Calu3 (cell line): ENCODE measurements at regions not wholly inside any gene's neighbourhood (a gene's known extent, or its start where the extent isn't known, plus 50 kb on each side); places are given as distances from the start of the nearest gene placed in this dataset.
A peak's percentile ranks its signal among the peaks of the same experiment; 100 is the strongest.

ENCODE experiments used
- BruUV-seq: library from RNA; stranded (reverse); fragments of 400-500 nt; replicated peaks from 2 replicates; lab custom pipeline; 2021; lab: Mats Ljungman, UMichigan
- CTCF ChIA-PET: fragments of 300-600 bp; sonication (Branson Sonifier 250); formaldehyde crosslinking; loops from one replicate; lab custom pipeline; 2022; ENCODE audit warnings: antibody characterized with exemption; lab: Charles Lee
- DNase-seq: peaks from one replicate; pipeline ENCODE4 v3.0.0; 2022
- H3K27ac Mint-ChIP-seq: one replicate; pipeline ENCODE4 v1.8.0; 2022; ENCODE audit warnings: mixed read lengths; ENCODE audit not compliant: unreplicated experiment
- H3K27me3 Mint-ChIP-seq: one replicate; pipeline ENCODE4 v1.8.0; 2022; ENCODE audit warnings: mixed read lengths; ENCODE audit not compliant: unreplicated experiment
- H3K36me3 Mint-ChIP-seq: one replicate; pipeline ENCODE4 v1.8.0; 2022; ENCODE audit warnings: mild to moderate bottlenecking, moderate library complexity, mixed read lengths; ENCODE audit not compliant: insufficient read depth, unreplicated experiment
- H3K4me1 Mint-ChIP-seq: one replicate; pipeline ENCODE4 v1.8.0; 2022; ENCODE audit warnings: mild to moderate bottlenecking, low read depth, mixed read lengths; ENCODE audit not compliant: unreplicated experiment
- H3K4me3 Mint-ChIP-seq: one replicate; pipeline ENCODE4 v1.8.0; 2022; ENCODE audit warnings: mild to moderate bottlenecking, low read depth, moderate library complexity, mixed read lengths; ENCODE audit not compliant: unreplicated experiment
- H3K9me3 Mint-ChIP-seq: one replicate; pipeline ENCODE4 v1.8.0; 2022; ENCODE audit warnings: low read depth, mixed read lengths; ENCODE audit not compliant: unreplicated experiment
- intact Hi-C: fragments of 100-400 bp; cut with micrococcal nuclease; formaldehyde crosslinking; loops from one replicate; pipeline ENCODE4 v1.10.0; 2022; ENCODE audit not compliant: unreplicated experiment
- TF ChIP-seq, protein P1 (sequence below): fragments of 200-600 bp; IDR thresholded peaks from one replicate; pipeline ENCODE4 v1.8.0; 2022; ENCODE audit warnings: antibody characterized with exemption; ENCODE audit not compliant: unreplicated experiment

- BruUV-seq = no TSS peak
- no peak for DNase-seq
- peaks cover 5% of the 10 kb centered on the region for H3K36me3 Mint-ChIP-seq
- intact Hi-C loops = no loop called here
- no peaks in the 10 kb centered on the region for H3K27me3 Mint-ChIP-seq
- no peak overlapping the region for H3K27ac Mint-ChIP-seq
- no peaks in the 10 kb centered on the region for H3K9me3 Mint-ChIP-seq
- TF ChIP-seq, protein P1, sequence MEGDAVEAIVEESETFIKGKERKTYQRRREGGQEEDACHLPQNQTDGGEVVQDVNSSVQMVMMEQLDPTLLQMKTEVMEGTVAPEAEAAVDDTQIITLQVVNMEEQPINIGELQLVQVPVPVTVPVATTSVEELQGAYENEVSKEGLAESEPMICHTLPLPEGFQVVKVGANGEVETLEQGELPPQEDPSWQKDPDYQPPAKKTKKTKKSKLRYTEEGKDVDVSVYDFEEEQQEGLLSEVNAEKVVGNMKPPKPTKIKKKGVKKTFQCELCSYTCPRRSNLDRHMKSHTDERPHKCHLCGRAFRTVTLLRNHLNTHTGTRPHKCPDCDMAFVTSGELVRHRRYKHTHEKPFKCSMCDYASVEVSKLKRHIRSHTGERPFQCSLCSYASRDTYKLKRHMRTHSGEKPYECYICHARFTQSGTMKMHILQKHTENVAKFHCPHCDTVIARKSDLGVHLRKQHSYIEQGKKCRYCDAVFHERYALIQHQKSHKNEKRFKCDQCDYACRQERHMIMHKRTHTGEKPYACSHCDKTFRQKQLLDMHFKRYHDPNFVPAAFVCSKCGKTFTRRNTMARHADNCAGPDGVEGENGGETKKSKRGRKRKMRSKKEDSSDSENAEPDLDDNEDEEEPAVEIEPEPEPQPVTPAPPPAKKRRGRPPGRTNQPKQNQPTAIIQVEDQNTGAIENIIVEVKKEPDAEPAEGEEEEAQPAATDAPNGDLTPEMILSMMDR = no peak
- CTCF ChIA-PET = no interaction called here
- H3K4me1 Mint-ChIP-seq = peaks cover 23% of the 10 kb centered on the region
- H3K4me3 Mint-ChIP-seq = no peak overlapping the region
These were observed 856.5 kb downstream of the GATA3 start for GRCh38 chr10:8911032-8911431.

DNA sequence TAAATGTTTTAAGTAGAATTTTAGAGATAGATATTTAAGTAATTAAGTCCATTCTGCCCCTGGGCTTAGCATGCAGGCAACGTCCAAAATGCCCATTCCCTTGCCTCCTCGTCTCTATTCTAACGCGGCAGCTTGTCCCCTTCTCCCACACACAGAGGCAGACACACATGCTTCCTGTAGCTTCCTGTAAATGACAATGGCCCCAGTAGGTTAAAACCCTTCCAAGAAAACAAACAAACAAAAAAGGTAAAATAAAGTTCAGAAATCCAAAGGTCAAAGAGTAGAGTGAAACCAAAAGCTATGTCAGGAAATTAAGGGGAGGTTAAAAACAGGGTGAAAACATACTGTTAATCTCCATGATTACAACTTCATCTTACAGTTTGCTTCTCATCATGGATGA is 857.6 kb downstream of the GATA3 start:
- H3K4me3 Mint-ChIP-seq = no peak overlapping the region
- no peak for DNase-seq
- no peaks in the 10 kb centered on the region for H3K27me3 Mint-ChIP-seq
- H3K27ac Mint-ChIP-seq = no peak overlapping the region
- TF ChIP-seq, protein P1 = no peak
- CTCF ChIA-PET = no interaction called here
- peaks cover 23% of the 10 kb centered on the region for H3K4me1 Mint-ChIP-seq
- peaks cover 5% of the 10 kb centered on the region for H3K36me3 Mint-ChIP-seq
- intact Hi-C loops = no loop called here
- BruUV-seq = no TSS peak
- no peaks in the 10 kb centered on the region for H3K9me3 Mint-ChIP-seq

DNA sequence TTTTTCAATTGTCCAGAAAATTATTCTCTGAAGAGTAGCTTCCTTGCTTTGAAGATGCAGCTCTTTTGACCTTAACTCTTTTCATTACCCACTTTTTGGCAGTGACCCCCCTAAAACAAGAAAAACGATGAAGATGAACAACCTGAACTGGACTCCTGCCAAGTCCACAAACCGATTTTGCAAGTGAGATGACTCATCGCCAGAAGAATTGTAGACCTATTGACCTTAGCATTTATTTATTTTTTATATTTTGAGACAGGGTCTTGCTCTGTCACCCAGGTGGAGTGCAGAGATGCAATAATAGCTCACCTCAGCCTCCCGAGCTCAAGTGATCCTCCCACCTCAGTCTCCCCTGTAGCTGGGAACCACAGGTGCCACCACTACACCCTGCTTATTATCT is 859.2 kb downstream of the GATA3 start:
- H3K4me3 Mint-ChIP-seq = no peak overlapping the region
- no peaks in the 10 kb centered on the region for H3K27me3 Mint-ChIP-seq
- no TSS peak for BruUV-seq
- peaks cover 23% of the 10 kb centered on the region for H3K4me1 Mint-ChIP-seq
- H3K27ac Mint-ChIP-seq = peak overlapping the region; percentile 31
- TF ChIP-seq, protein P1 = no peak
- peaks cover 5% of the 10 kb centered on the region for H3K36me3 Mint-ChIP-seq
- intact Hi-C loops = no loop called here
- H3K9me3 Mint-ChIP-seq = no peaks in the 10 kb centered on the region
- CTCF ChIA-PET = interaction anchor here (0.6 to 1.1 kb wide), 2 partner anchors 9 to 344 kb away, joined by 4 read pairs; no protein-coding TSS in a partner anchor
- DNase-seq = peak; percentile 40

GRCh38 chr10:8919280-8919679 is 864.8 kb downstream of the GATA3 start:
- no peaks in the 10 kb centered on the region for H3K27me3 Mint-ChIP-seq
- H3K4me1 Mint-ChIP-seq = peaks cover 4% of the 10 kb centered on the region
- CTCF ChIA-PET = no interaction called here
- H3K9me3 Mint-ChIP-seq = no peaks in the 10 kb centered on the region
- TF ChIP-seq, protein P1 = no peak
- no TSS peak for BruUV-seq
- H3K4me3 Mint-ChIP-seq = no peak overlapping the region
- H3K27ac Mint-ChIP-seq = no peak overlapping the region
- intact Hi-C loops = no loop called here
- no peaks in the 10 kb centered on the region for H3K36me3 Mint-ChIP-seq
- no peak for DNase-seq
